HG03064 (cell line): ENCODE measurements at regions not wholly inside any gene's neighbourhood (a gene's known extent, or its start where the extent isn't known, plus 50 kb on each side); places are given as distances from the start of the nearest gene placed in this dataset.
"Not testable (repeated sequence)": the region's sequence is repeated elsewhere in the genome, so short reads cannot be mapped to it uniquely, and the experiment has no call there.

Source experiments
- ATAC-seq: cut with Tn5 transposase; IDR thresholded peaks from one replicate; pipeline ENCODE4 v1.9.1; 2021; ENCODE audit warnings: low read depth; ENCODE audit not compliant: unreplicated experiment

GRCh38 chr13:44142540-44142867 lies 231.1 kb upstream of the SERP2 start:
- no peak for ATAC-seq

DNA sequence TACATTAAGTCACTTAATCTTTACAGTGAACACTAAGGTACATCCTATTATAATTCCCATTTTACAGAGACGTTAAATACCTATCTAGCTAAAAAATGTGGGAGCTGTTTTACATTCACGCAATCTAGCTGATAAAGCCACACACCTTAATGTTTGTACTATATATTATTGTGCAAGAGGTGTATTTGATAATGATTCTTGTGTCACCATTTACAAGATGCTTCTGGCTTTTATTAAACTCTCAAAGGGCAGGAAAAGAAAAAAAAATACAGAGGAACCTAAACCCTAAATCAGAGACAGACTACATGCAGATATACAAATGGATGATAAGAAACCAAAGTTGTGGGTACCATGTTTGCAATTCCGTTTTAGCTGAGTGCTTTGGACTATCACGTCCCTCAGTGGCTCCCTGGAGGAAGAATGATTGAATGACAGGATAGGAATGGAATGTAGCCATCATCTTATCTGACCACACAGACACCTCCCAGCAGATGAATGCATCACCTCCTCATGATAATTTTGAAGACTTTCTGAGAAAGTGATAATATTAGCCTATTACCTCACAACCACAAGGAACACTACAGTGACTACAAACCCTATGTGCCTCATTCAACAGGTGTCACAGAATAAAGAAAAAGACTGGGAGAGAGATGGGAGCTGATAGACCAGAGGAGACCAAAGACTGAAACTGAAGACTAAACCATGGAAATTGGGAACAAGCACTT lies 230.5 kb upstream of the SERP2 start:
- no peak for ATAC-seq

- no peak for ATAC-seq
These were observed 227.5 kb upstream of the SERP2 start for GRCh38 chr13:44146138-44146537.

DNA sequence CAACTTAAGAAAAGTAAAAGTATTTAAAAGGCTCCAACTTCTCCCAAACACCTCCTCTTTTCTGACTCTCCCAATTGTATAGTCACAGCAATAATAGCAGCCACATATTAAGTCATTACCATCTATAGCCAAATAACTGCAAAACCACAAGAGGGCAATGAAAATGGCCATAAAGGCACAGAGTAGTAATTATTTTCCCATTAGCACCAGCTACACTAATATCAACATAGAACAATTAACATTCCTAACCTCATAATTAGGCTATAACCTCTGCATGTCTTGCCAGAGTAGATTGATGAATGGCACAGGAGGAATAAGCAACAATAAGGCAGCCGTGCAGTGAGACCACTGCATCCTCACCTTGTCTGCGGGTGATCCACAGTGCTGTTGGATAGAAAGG lies 226.4 kb upstream of the SERP2 start:
- no peak for ATAC-seq

- ATAC-seq: no peak
These were observed 226.0 kb upstream of the SERP2 start for GRCh38 chr13:44147648-44148047.

DNA sequence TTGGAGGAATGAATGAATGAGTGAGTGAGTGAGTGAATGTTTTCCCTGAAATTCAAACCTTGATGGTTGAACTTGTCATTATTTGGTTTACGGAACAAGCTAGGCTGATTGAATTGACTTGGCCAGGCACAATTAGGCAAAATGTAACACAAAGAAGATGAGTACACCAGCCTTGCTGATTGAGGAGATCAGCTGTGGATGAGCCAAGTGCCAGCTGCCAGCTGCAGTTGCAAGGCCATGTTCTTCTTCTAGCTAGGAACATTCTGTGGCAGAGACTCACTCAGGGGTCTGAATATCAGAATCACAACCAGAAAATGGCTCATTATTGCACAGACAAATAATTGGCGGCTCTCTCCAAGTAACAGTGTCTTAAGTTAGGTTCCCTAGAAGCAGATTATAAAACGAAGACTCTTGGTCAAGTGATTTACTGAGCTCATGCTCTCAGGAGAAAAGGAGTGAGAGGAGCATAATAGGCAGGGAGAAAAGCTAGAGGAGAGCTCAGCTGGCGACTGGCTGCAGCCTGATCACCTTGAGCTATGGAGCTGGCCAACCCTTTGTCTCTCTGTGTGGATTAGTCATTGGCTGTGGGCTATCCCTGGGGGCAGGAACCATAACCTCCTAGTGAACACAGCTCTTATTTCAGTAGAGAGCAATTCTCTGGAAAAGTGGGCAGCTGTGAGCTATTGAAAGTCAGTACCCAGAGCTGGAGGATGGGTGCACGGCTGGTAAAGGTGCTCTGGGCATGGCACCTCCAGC lies 225.3 kb upstream of the SERP2 start:
- no peak for ATAC-seq

DNA sequence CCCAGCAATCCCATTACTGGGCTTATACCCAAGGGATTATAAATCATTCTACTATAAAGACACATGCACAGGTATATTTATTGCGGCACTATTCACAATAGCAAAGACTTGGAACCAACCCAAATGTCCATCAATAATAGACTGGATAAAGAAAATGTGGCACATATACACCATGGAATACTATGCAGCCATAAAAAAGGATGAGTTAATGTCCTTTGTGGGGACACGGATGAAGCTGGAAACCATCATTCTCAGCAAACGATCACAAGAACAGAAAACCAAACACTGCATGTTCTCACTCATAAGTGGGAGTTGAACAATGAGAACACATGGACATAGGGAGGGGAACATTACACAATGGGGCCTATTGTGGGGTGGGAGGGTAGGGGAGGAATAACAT lies 224.4 kb upstream of the SERP2 start:
- not testable (repeated sequence) for ATAC-seq

- no peak for ATAC-seq
These were observed 223.8 kb upstream of the SERP2 start for GRCh38 chr13:44149821-44150220.

- no peak for ATAC-seq
These were observed 222.2 kb upstream of the SERP2 start for GRCh38 chr13:44151474-44151873.

DNA sequence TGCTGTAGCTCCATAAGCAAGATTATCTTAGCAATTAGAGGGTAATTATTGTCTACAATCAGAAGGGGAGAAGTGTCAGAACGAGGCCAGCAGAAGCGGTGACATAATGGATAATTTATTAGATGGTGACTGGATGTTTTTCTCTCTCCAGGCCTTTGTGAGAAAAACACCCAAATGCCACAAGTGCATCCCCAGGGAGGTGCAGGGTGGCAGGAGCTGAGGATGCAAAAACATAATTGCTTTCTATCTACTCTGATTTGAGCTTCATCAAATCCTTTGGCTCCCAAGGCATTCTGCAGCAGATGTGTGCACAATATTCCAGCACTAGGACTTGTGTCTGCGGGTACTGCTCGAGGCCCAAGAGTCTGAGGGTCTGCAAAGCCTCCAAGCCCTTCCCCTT lies 220.1 kb upstream of the SERP2 start:
- ATAC-seq: no peak

DNA sequence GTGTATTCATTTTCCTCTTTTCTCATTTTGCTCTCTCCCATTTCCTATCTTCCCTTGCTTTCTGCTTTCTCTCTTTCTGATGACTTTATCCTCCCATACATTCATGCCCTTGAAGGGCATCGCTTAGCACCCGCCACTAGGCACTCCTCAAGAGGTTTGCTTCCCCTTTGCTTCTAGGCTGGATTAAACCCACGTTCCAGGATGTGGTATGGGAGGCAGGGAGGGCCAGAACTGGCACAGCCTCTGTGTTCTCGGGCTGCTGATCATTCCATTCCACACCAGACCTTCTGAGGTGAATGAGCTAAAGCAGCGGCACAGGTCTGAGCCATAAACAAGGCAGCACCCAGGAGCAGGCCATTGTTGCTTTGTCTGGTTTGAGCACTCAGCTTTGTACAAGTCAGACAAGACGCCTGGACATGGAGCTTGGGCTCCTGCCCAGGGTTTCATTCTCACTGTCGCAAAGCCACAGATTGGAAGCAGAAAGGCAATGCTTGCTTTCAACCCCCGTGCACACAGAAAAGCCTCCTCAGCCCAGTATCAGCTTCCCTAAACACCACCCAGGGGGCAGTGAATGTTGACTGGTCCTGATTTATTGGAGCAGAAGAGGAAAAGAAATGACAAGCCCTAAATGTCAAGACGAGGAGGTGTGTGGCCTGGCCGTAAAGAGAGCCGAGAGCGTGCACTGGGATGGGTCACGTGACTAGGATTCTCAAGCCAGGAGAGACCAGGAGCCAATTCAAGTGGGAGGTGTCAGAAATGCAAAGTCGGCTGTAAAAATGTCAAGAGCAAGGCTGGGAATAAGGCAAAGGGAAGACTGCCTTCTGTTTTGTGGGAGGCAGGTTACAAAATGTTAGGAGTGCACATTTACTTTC lies 218.0 kb upstream of the SERP2 start:
- no peak for ATAC-seq

- ATAC-seq: no peak
These were observed 217.3 kb upstream of the SERP2 start for GRCh38 chr13:44156294-44156658.

DNA sequence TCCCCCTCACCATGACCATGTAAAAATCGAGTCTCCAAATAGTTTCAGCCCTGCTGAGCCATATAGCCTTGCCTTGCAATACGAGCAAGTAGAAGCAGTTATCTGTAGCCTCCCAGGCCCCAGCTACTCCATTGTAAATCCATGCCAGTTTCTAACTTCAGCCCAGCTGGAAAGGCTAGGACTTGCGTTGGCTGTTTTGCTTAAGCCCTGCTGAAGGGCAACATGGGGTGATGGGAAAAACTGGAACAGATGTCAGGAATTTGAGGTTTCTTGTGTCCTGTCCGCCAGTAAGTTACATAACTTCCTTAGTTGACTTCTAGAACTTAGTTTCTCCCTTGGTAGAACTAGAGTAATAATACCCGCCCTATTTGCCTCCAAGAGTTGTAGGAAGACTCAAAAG lies 216.0 kb upstream of the SERP2 start:
- ATAC-seq: no peak

GRCh38 chr13:44158098-44158521 lies 215.5 kb upstream of the SERP2 start:
- no peak for ATAC-seq

GRCh38 chr13:44158881-44159632 lies 214.6 kb upstream of the SERP2 start:
- no peak for ATAC-seq

GRCh38 chr13:44159633-44160279 lies 213.9 kb upstream of the SERP2 start:
- ATAC-seq: no peak

GRCh38 chr13:44160591-44161191 lies 212.9 kb upstream of the SERP2 start:
- no peak for ATAC-seq

GRCh38 chr13:44163108-44163507 lies 210.5 kb upstream of the SERP2 start:
- no peak for ATAC-seq

- ATAC-seq: no peak
These were observed 208.3 kb upstream of the SERP2 start for GRCh38 chr13:44165221-44165888.
